SK-N-SH (cell line): ENCODE measurements at regions not wholly inside any gene's neighbourhood (a gene's known extent, or its start where the extent isn't known, plus 50 kb on each side); places are given as distances from the start of the nearest gene placed in this dataset.

Source experiments
- CTCF ChIA-PET: fragments of 300-600, 350-600 bp; formaldehyde crosslinking; extraction: SDS; loops from one replicate; lab custom pipeline; 2021; lab: Yijun Ruan, JAX
- POLR2A ChIA-PET: fragments of 350-600 bp; sonication (Branson Sonifier 250); formaldehyde crosslinking; extraction: SDS; loops from one replicate; lab custom pipeline; 2020; ENCODE audit warnings: antibody characterized with exemption, inconsistent platforms; lab: Yijun Ruan, JAX
- DNase-seq: peaks from one replicate; pipeline ENCODE4 v3.0.0; 2012
- H2AFZ ChIP-seq: fragments of 200-600 bp; sonication (generic); 2 replicates; pipeline ENCODE4 v1.8.1; 2016; ENCODE audit warnings: antibody characterized with exemption, mild to moderate bottlenecking, low read depth
- H3F3A ChIP-seq: fragments of 200-600 bp; sonication (generic); replicated peaks from 2 replicates; pipeline ENCODE3; 2016; ENCODE audit warnings: antibody characterized with exemption, mild to moderate bottlenecking; ENCODE audit not compliant: insufficient read depth
- H3K27ac ChIP-seq, 2 experiments: fragments of 200-500 bp in 1 of 2; fragments of 200-600 bp in 1 of 2; sonication (Bioruptor generic) in 1 of 2; sonication (generic), shearing (Covaris generic) in 1 of 2; 2 replicates each; pipeline versions ENCODE4 v1.5.1 to v1.6.1; 2014 to 2016; ENCODE audit warnings: low read depth in 2 of 2, inconsistent platforms in 1 of 2, low read length in 1 of 2, mild to moderate bottlenecking in 1 of 2, mixed read lengths in 1 of 2
- H3K27me3 ChIP-seq: fragments of 200-600 bp; sonication (generic), shearing (Covaris generic); 2 replicates; pipeline ENCODE4 v1.6.1; 2016; ENCODE audit warnings: mixed run types; ENCODE audit not compliant: insufficient read depth
- H3K36me3 ChIP-seq, 2 experiments: fragments of 200-500 bp in 1 of 2; fragments of 200-600 bp in 1 of 2; sonication (Bioruptor generic) in 1 of 2; sonication (generic) in 1 of 2; replicated peaks in 1 of 2; 2 replicates each; pipeline versions ENCODE3 to v1.5.1; 2014 to 2016; ENCODE audit warnings: low read length in 1 of 2, mild to moderate bottlenecking in 1 of 2; ENCODE audit not compliant: insufficient read depth in 2 of 2, control insufficient read depth in 1 of 2
- H3K4me1 ChIP-seq, 2 experiments: fragments of 200-500 bp in 1 of 2; fragments of 200-600 bp in 1 of 2; sonication (Bioruptor generic) in 1 of 2; sonication (generic), shearing (Covaris generic) in 1 of 2; 2 replicates each; pipeline versions ENCODE4 v1.5.1 to v1.6.1; 2014 to 2016; ENCODE audit warnings: low read depth in 1 of 2, low read length in 1 of 2, mixed run types in 1 of 2; ENCODE audit not compliant: insufficient read depth in 2 of 2, control insufficient read depth in 1 of 2
- H3K4me2 ChIP-seq: fragments of 200-600 bp; sonication (generic), shearing (Covaris generic); 2 replicates; pipeline ENCODE4 v1.6.1; 2017; ENCODE audit warnings: mixed run types
- H3K4me3 ChIP-seq, 2 experiments: fragments of 200-500 bp in 1 of 2; fragments of 200-600 bp in 1 of 2; sonication (Bioruptor generic) in 1 of 2; sonication (generic), shearing (Covaris generic) in 1 of 2; 2 replicates each; pipeline versions ENCODE4 v1.5.1 to v1.8.1; 2014 to 2016; ENCODE audit warnings: low read depth in 2 of 2, inconsistent platforms in 1 of 2, low read length in 1 of 2, mild to moderate bottlenecking in 1 of 2, mixed read lengths in 1 of 2, moderate library complexity in 1 of 2
- H3K79me2 ChIP-seq: fragments of 200-600 bp; sonication (generic); 2 replicates; pipeline ENCODE4 v1.8.1; 2017; ENCODE audit warnings: mild to moderate bottlenecking; ENCODE audit not compliant: insufficient read depth
- H3K9ac ChIP-seq: fragments of 200-600 bp; sonication (generic); 2 replicates; pipeline ENCODE4 v1.6.1; 2017; ENCODE audit warnings: mixed run types
- H3K9me2 ChIP-seq: fragments of 200-600 bp; sonication (generic); 2 replicates; pipeline ENCODE4 v1.6.1; 2017; ENCODE audit warnings: mixed run types
- H3K9me3 ChIP-seq: fragments of 200-600 bp; sonication (generic); 2 replicates; pipeline ENCODE4 v1.6.1; 2017; ENCODE audit warnings: mixed run types, mild to moderate bottlenecking, moderate library complexity
- H4K20me1 ChIP-seq: fragments of 200-600 bp; sonication (generic); 2 replicates; pipeline ENCODE4 v1.6.1; 2017; ENCODE audit warnings: mild to moderate bottlenecking, mixed run types; ENCODE audit not compliant: insufficient read depth
- ELF1 ChIP-seq: IDR thresholded peaks from 2 replicates; pipeline ENCODE4 v1.4.0; 2012
- EZH2phosphoT487 ChIP-seq: fragments of 200-600 bp; sonication (generic); IDR thresholded peaks from 2 replicates; pipeline ENCODE4 v1.6.1; 2017; ENCODE audit warnings: low read depth, mixed run types, mild to moderate bottlenecking, antibody characterized with exemption, moderate library complexity, borderline replicate concordance
- FOSL2 ChIP-seq: IDR thresholded peaks from 2 replicates; pipeline ENCODE4 v1.4.0; 2012; ENCODE audit warnings: low read depth, mild to moderate bottlenecking, moderate library complexity, borderline replicate concordance
- FOXJ3 ChIP-seq: sonication (generic); formaldehyde crosslinking; IDR thresholded peaks from 2 replicates; pipeline ENCODE4 v1.5.1; 2020; ENCODE audit warnings: mild to moderate bottlenecking, missing genetic modification reagents
- FOXM1 ChIP-seq: IDR thresholded peaks from 2 replicates; pipeline ENCODE4 v1.4.0; 2012; ENCODE audit warnings: low read depth, mild to moderate bottlenecking
- GABPA ChIP-seq: IDR thresholded peaks from 2 replicates; pipeline ENCODE4 v1.4.0; 2012; ENCODE audit warnings: low read depth, mild to moderate bottlenecking
- GATA2 ChIP-seq: sonication (generic); formaldehyde crosslinking; IDR thresholded peaks from 2 replicates; pipeline ENCODE4 v1.5.0; 2020; ENCODE audit warnings: mild to moderate bottlenecking, missing genetic modification reagents
- JUND ChIP-seq: IDR thresholded peaks from 2 replicates; pipeline ENCODE4 v1.4.0; 2012
- MXI1 ChIP-seq: IDR thresholded peaks from 2 replicates; pipeline ENCODE4 v1.6.1; 2012; ENCODE audit warnings: mild to moderate bottlenecking, low read depth, low read length, improper control_type of control experiment
- NRF1 ChIP-seq: IDR thresholded peaks from 2 replicates; pipeline ENCODE4 v1.6.1; 2012; ENCODE audit warnings: low read depth, mild to moderate bottlenecking, low read length
- RCOR1 ChIP-seq: fragments of 150-350 bp; IDR thresholded peaks from 2 replicates; pipeline ENCODE4 v1.6.1; 2017; ENCODE audit warnings: antibody characterized with exemption, low read length
- REST ChIP-seq: IDR thresholded peaks from 2 replicates; pipeline ENCODE4 v1.6.1; 2012; ENCODE audit warnings: mild to moderate bottlenecking, low read depth, low read length, moderate library complexity
- RXRA ChIP-seq: IDR thresholded peaks from 2 replicates; pipeline ENCODE4 v1.4.0; 2012; ENCODE audit warnings: low read depth, mild to moderate bottlenecking, borderline replicate concordance
- SIN3A ChIP-seq: IDR thresholded peaks from 2 replicates; pipeline ENCODE4 v1.6.1; 2012; ENCODE audit warnings: low read depth, mild to moderate bottlenecking, low read length, moderate library complexity, borderline replicate concordance
- SMC3 ChIP-seq: IDR thresholded peaks from 2 replicates; pipeline ENCODE4 v1.6.1; 2012; ENCODE audit warnings: low read depth, low read length, improper control_type of control experiment
- TAF1 ChIP-seq: IDR thresholded peaks from 2 replicates; pipeline ENCODE4 v1.6.1; 2012; ENCODE audit warnings: low read depth, mild to moderate bottlenecking, low read length, moderate library complexity, borderline replicate concordance
- USF1 ChIP-seq: IDR thresholded peaks from 2 replicates; pipeline ENCODE4 v1.4.0; 2012; ENCODE audit warnings: low read depth, borderline replicate concordance
- YY1 ChIP-seq: IDR thresholded peaks from 2 replicates; pipeline ENCODE4 v1.4.0; 2012; ENCODE audit warnings: low read depth, mild to moderate bottlenecking

DNA sequence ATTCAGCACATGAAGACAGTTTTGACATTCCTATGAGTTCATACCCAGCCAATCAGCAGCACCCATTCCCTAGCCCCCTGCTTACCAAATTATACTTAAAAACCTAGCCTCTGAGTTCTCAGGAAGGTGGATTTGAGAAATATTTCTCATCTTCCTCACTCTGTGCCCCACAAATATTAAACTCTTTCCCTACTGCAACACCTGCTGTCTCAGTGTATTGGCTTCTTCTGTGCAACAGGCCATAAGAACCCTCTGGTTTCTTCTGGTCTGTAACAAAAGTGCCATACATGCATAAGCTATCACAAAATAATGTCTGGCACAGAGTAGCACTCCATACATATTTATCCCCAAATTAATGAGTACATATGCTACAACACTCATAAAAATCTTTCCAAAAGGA is 387.4 kb upstream of the CAMK1G start:
- Histone ChIP-seq H3K9me3 (peaks cover 8% of the 10 kb centered on the region; the same call in 1 of the 2 replicates), H4K20me1 (no peaks in the 10 kb centered on the region), H2AFZ (no peak overlapping the region), H3K9ac (no peak overlapping the region), H3K9me2 (no peaks in the 10 kb centered on the region), H3F3A (no peaks in the 10 kb centered on the region), H3K27ac (no peak overlapping the region), H3K4me2 (no peak overlapping the region), H3K4me1 (peaks cover 0 to 2% of the 10 kb centered on the region in 2 experiments; a peak in 1 of 4 replicates), H3K27me3 (no peaks in the 10 kb centered on the region)
- CTCF ChIA-PET: interaction anchor here (1.2 to 1.3 kb wide), 3 partner anchors 11 to 434 kb away, joined by 3 to 9 read pairs (median 3); no protein-coding TSS in a partner anchor
- POLR2A ChIA-PET: no interaction called here
- DNase-seq: no peak
- TF ChIP-seq MXI1 (no peak), RCOR1 (no peak), FOXJ3 (no peak), SIN3A (no peak), FOSL2 (no peak), ELF1 (no peak), EZH2phosphoT487 (no peak), RXRA (no peak), YY1 (no peak), SMC3 (no peak), FOXM1 (no peak), NRF1 (no peak), TAF1 (no peak), USF1 (no peak), JUND (no peak), GABPA (no peak), GATA2 (CRISPR knock-in tag) (no peak), REST (no peak)
- TF ChIP-seq, all 33 proteins: peak for 0
- Histone ChIP-seq H3K36me3 (no peaks in the 10 kb centered on the region), H3K79me2 (no peaks in the 10 kb centered on the region), H3K4me3 (no peak overlapping the region; a peak in 1 of 4 replicates)
